Left lung (tissue), 4 donors: ENCODE measurements at regions not wholly inside any gene's neighbourhood (a gene's known extent, or its start where the extent isn't known, plus 50 kb on each side); places are given as distances from the start of the nearest gene placed in this dataset.

Experiments
- ATAC-seq: fragments of 200-7000 bp; cut with Tn5 transposase; one replicate; pipeline ENCODE4 v1.9.1; 2020; ENCODE audit warnings: moderate library complexity
- DNase-seq, 4 donors: peaks; one replicate each; pipeline ENCODE4 v3.0.0-alpha.2; 2013 to 2020
- H3K27ac ChIP-seq, 2 donors: fragments of 200-600 bp; sonication (generic) in 1 of 2; one replicate each; pipeline versions ENCODE4 v1.5.0 to v1.8.0; 2020 to 2021
- H3K27me3 ChIP-seq, 2 donors: fragments of 200-600 bp; sonication (generic) in 1 of 2; one replicate each; pipeline versions ENCODE4 v1.5.0 to v1.8.0; 2020 to 2021
- H3K36me3 ChIP-seq, 2 donors: fragments of 200-600 bp; sonication (generic) in 1 of 2; one replicate each; pipeline versions ENCODE4 v1.5.0 to v1.8.0; 2020 to 2021
- H3K4me1 ChIP-seq, 2 donors: fragments of 200-600 bp; one replicate each; pipeline ENCODE4 v1.8.0; 2021
- H3K4me3 ChIP-seq, 2 donors: fragments of 200-600 bp; sonication (generic) in 1 of 2; one replicate each; pipeline versions ENCODE4 v1.5.0 to v1.8.0; 2020 to 2021; ENCODE audit warnings: mild to moderate bottlenecking in 1 of 2
- H3K9me3 ChIP-seq, 2 donors: fragments of 200-600 bp; sonication (generic) in 1 of 2; one replicate each; pipeline versions ENCODE4 v1.5.0 to v1.8.0; 2020 to 2021
- CTCF ChIP-seq, 2 donors: fragments of 200-600 bp; sonication (generic) in 1 of 2; IDR thresholded peaks; one replicate each; pipeline versions ENCODE4 v1.5.0 to v1.8.0; 2021; ENCODE audit warnings: antibody characterized with exemption in 2 of 2
- intact Hi-C, 2 donors: fragments of 100-400 bp; cut with DNase I; formaldehyde crosslinking; loops; one replicate each; pipeline versions ENCODE4 v1.11.2 to v1.14.2; 2022
- donor health status: DM: no; HTN: yes; CAD: no.
- donor health status: DM: no; HTN: no; CAD: no.

GRCh38 chr2:217475101-217475500, 527.7 kb downstream of the TNS1 start:
- Histone ChIP-seq H3K27ac (no peak overlapping the region), H3K4me1 (no peaks in the 10 kb centered on the region), H3K9me3 (no peaks in the 10 kb centered on the region), H3K4me3 (no peak overlapping the region), H3K36me3 (no peaks in the 10 kb centered on the region), H3K27me3 (no peaks in the 10 kb centered on the region)
- TF ChIP-seq CTCF (IDR thresholded peaks at IDR 0.05) = no peak
- intact Hi-C loops = no loop called here
- DNase-seq (no peak), ATAC-seq (no peak)

- Histone ChIP-seq H3K4me3 (no peak overlapping the region), H3K27me3 (no peaks in the 10 kb centered on the region), H3K9me3 (no peaks in the 10 kb centered on the region), H3K27ac (no peak overlapping the region), H3K4me1 (no peaks in the 10 kb centered on the region), H3K36me3 (no peaks in the 10 kb centered on the region)
- no peak for TF ChIP-seq CTCF (IDR thresholded peaks at IDR 0.05)
- no peak for ATAC-seq
- DNase-seq = no peak
- intact Hi-C loops = no loop called here
Measured at GRCh38 chr2:217471319-217471718, 531.5 kb downstream of the TNS1 start.

- H3K4me1 ChIP-seq = no peaks in the 10 kb centered on the region
- H3K4me3 ChIP-seq = no peak overlapping the region
- DNase-seq = no peak
- TF ChIP-seq CTCF (IDR thresholded peaks at IDR 0.05) = no peak
- no peaks in the 10 kb centered on the region for H3K9me3 ChIP-seq
- intact Hi-C loops = no loop called here
- no peaks in the 10 kb centered on the region for H3K27me3 ChIP-seq
- no peak overlapping the region for H3K27ac ChIP-seq
- ATAC-seq = no peak
- H3K36me3 ChIP-seq = no peaks in the 10 kb centered on the region
Measured at GRCh38 chr2:217469203-217469810, 533.5 kb downstream of the TNS1 start.

GRCh38 chr2:217468042-217468830, 534.6 kb downstream of the TNS1 start:
- TF ChIP-seq CTCF (IDR thresholded peaks at IDR 0.05) = no peak
- H3K27ac ChIP-seq = no peak overlapping the region
- DNase-seq = no peak
- H3K27me3 ChIP-seq = no peaks in the 10 kb centered on the region
- H3K4me3 ChIP-seq = no peak overlapping the region
- no peaks in the 10 kb centered on the region for H3K4me1 ChIP-seq
- no peaks in the 10 kb centered on the region for H3K9me3 ChIP-seq
- intact Hi-C loops = no loop called here
- ATAC-seq = no peak
- no peaks in the 10 kb centered on the region for H3K36me3 ChIP-seq

GRCh38 chr2:217467331-217467730, 535.5 kb downstream of the TNS1 start:
- H3K9me3 ChIP-seq = no peaks in the 10 kb centered on the region
- H3K4me3 ChIP-seq = no peak overlapping the region
- no peak for ATAC-seq
- DNase-seq = no peak
- no peaks in the 10 kb centered on the region for H3K27me3 ChIP-seq
- intact Hi-C loops = no loop called here
- no peak overlapping the region for H3K27ac ChIP-seq
- H3K36me3 ChIP-seq = no peaks in the 10 kb centered on the region
- TF ChIP-seq CTCF (IDR thresholded peaks at IDR 0.05) = no peak
- no peaks in the 10 kb centered on the region for H3K4me1 ChIP-seq
